ENCODE measurements at regions not wholly inside any gene's neighbourhood (a gene's known extent, or its start where the extent isn't known, plus 50 kb on each side); places are given as distances from the start of the nearest gene placed in this dataset. TPM values are rescaled to one million over a fixed set of nuclear protein-coding genes. Genes with fewer than 3 reads are reported as not detected.

- H4K20me1 ChIP-seq (ENCODE audit: insufficient read depth, poor library complexity, severe bottlenecking) = no peaks in the 10 kb centered on the region
- H3K36me3 ChIP-seq (replicated peaks; ENCODE audit: insufficient read depth, low read depth) = no peaks in the 10 kb centered on the region
- DNase-seq (ENCODE audit: low spot score) = no peak
- TF ChIP-seq EZH2 (IDR thresholded peaks at IDR 0.05; ENCODE audit: borderline replicate concordance) (no peak), EZH2phosphoT487 (IDR thresholded peaks at IDR 0.05; ENCODE audit: low read depth, severe bottlenecking, unreplicated experiment) (no peak), CTCF (IDR thresholded peaks at IDR 0.05; ENCODE audit: poor library complexity) (no peak)
- no peak overlapping the region for H3K4me3 ChIP-seq
- H3K9me3 ChIP-seq (ENCODE audit: low read depth) = no peaks in the 10 kb centered on the region
- no peak overlapping the region for H2AFZ ChIP-seq
- no peaks in the 10 kb centered on the region for H3K27me3 ChIP-seq
- H3K4me2 ChIP-seq = no peak overlapping the region
- no peak overlapping the region for H3K27ac ChIP-seq
- WGBS (ENCODE audit: low lambda C conversion rate, missing lambda C conversion rate) = 82% methylated on average over 4 of the region's 4 CpGs
- H3K4me1 ChIP-seq (ENCODE audit: insufficient read depth) = no peaks in the 10 kb centered on the region
- H3K79me2 ChIP-seq = no peaks in the 10 kb centered on the region
- H3K9me2 ChIP-seq (replicated peaks; ENCODE audit: insufficient read depth) = no peaks in the 10 kb centered on the region
Measured at GRCh38 chr17:31588512-31588911, 197.0 kb downstream of the RAB11FIP4 start.

GRCh38 chr17:31588034-31588433, 196.6 kb downstream of the RAB11FIP4 start:
- 94% methylated on average over 5 of the region's 5 CpGs for WGBS (ENCODE audit: low lambda C conversion rate, missing lambda C conversion rate)
- Histone ChIP-seq H3K9me2 (replicated peaks; ENCODE audit: insufficient read depth) (no peaks in the 10 kb centered on the region), H3K4me2 (no peak overlapping the region), H2AFZ (no peak overlapping the region), H3K27me3 (no peaks in the 10 kb centered on the region), H3K9me3 (ENCODE audit: low read depth) (no peaks in the 10 kb centered on the region), H3K4me1 (ENCODE audit: insufficient read depth) (no peaks in the 10 kb centered on the region), H4K20me1 (ENCODE audit: insufficient read depth, poor library complexity, severe bottlenecking) (no peaks in the 10 kb centered on the region), H3K4me3 (no peak overlapping the region), H3K79me2 (no peaks in the 10 kb centered on the region), H3K27ac (no peak overlapping the region), H3K36me3 (replicated peaks; ENCODE audit: insufficient read depth, low read depth) (no peaks in the 10 kb centered on the region)
- no peak for TF ChIP-seq EZH2phosphoT487 (IDR thresholded peaks at IDR 0.05; ENCODE audit: low read depth, severe bottlenecking, unreplicated experiment)
- no peak for TF ChIP-seq EZH2 (IDR thresholded peaks at IDR 0.05; ENCODE audit: borderline replicate concordance)
- TF ChIP-seq CTCF (IDR thresholded peaks at IDR 0.05; ENCODE audit: poor library complexity) = no peak
- DNase-seq (ENCODE audit: low spot score) = no peak

Small RNA genes lying in the stretch of these regions (small RNA-seq; reads per million reads assigned to genes)
- gene AC007923.3 = not detected
- gene RNU6-1134P = not detected

Measured in hepatocyte (in vitro differentiated cells).